ENCODE measurements at regions not wholly inside any gene's neighbourhood (a gene's known extent, or its start where the extent isn't known, plus 50 kb on each side); places are given as distances from the start of the nearest gene placed in this dataset.

GRCh38 chr4:17082186-17082585 is 183.7 kb upstream of the LDB2 start:
- TF ChIP-seq EZH2 (IDR thresholded peaks at IDR 0.05; ENCODE audit: low read length, missing control alignments) (no peak), CTCF (conservative IDR thresholded peaks at IDR 0.05 in 1 of 2, IDR thresholded peaks at IDR 0.05 in 1 of 2; ENCODE audit: low read depth in 1 of 2, low read length in 2 of 2) (no peak)
- H4K20me1 ChIP-seq (ENCODE audit: control insufficient read depth, extremely low read depth, insufficient read depth, low read length): no peaks in the 10 kb centered on the region
- no peaks in the 10 kb centered on the region for H3K9me3 ChIP-seq (ENCODE audit: control insufficient read depth, insufficient read depth, low read depth, low read length)
- H3K9ac ChIP-seq (ENCODE audit: insufficient read depth, low read length): no peak overlapping the region
- H3K36me3 ChIP-seq (ENCODE audit: control insufficient read depth, insufficient read depth, low read length): no peaks in the 10 kb centered on the region
- no peaks in the 10 kb centered on the region for H3K4me1 ChIP-seq (ENCODE audit: control insufficient read depth, extremely low read depth, insufficient read depth, low read length)
- H3K27ac ChIP-seq (ENCODE audit: insufficient read depth, low read length): no peak overlapping the region
- no peak overlapping the region for H3K4me2 ChIP-seq (ENCODE audit: extremely low read depth, insufficient read depth, low read length)
- no peaks in the 10 kb centered on the region for H3K79me2 ChIP-seq (ENCODE audit: control insufficient read depth, insufficient read depth, low read length)
- H3K27me3 ChIP-seq (ENCODE audit: control insufficient read depth, insufficient read depth, low read length): no peaks in the 10 kb centered on the region
- DNase-seq (ENCODE audit: low read depth in 2 of 2): peak in 1 of 2 donors; percentile 97
- H2AFZ ChIP-seq (ENCODE audit: low read length): no peak overlapping the region
- H3K4me3 ChIP-seq (replicated peaks in 1 of 4; ENCODE audit: control extremely low read depth in 1 of 4, insufficient read depth in 1 of 4, low read depth in 3 of 4, low read length in 4 of 4): no peak overlapping the region

- TF ChIP-seq CTCF (conservative IDR thresholded peaks at IDR 0.05 in 1 of 2, IDR thresholded peaks at IDR 0.05 in 1 of 2; ENCODE audit: low read depth in 1 of 2, low read length in 2 of 2) (no peak), EZH2 (IDR thresholded peaks at IDR 0.05; ENCODE audit: low read length, missing control alignments) (no peak)
- no peak overlapping the region for H2AFZ ChIP-seq (ENCODE audit: low read length)
Observed at GRCh38 chr4:17081179-17081578, 182.7 kb upstream of the LDB2 start.

GRCh38 chr4:17077105-17077504 is 178.7 kb upstream of the LDB2 start:
- Histone ChIP-seq H3K27me3 (ENCODE audit: control insufficient read depth, insufficient read depth, low read length) (no peaks in the 10 kb centered on the region), H4K20me1 (ENCODE audit: control insufficient read depth, extremely low read depth, insufficient read depth, low read length) (no peaks in the 10 kb centered on the region), H3K36me3 (ENCODE audit: control insufficient read depth, insufficient read depth, low read length) (no peaks in the 10 kb centered on the region), H3K4me3 (replicated peaks in 1 of 4; ENCODE audit: control extremely low read depth in 1 of 4, insufficient read depth in 1 of 4, low read depth in 3 of 4, low read length in 4 of 4) (no peak overlapping the region), H3K9ac (ENCODE audit: insufficient read depth, low read length) (no peak overlapping the region), H3K9me3 (ENCODE audit: control insufficient read depth, insufficient read depth, low read depth, low read length) (no peaks in the 10 kb centered on the region), H2AFZ (ENCODE audit: low read length) (no peak overlapping the region), H3K27ac (ENCODE audit: insufficient read depth, low read length) (no peak overlapping the region), H3K79me2 (ENCODE audit: control insufficient read depth, insufficient read depth, low read length) (no peaks in the 10 kb centered on the region), H3K4me1 (ENCODE audit: control insufficient read depth, extremely low read depth, insufficient read depth, low read length) (no peaks in the 10 kb centered on the region), H3K4me2 (ENCODE audit: extremely low read depth, insufficient read depth, low read length) (no peak overlapping the region)
- DNase-seq (ENCODE audit: low read depth in 2 of 2): no peak
- TF ChIP-seq CTCF (conservative IDR thresholded peaks at IDR 0.05 in 1 of 2, IDR thresholded peaks at IDR 0.05 in 1 of 2; ENCODE audit: low read depth in 1 of 2, low read length in 2 of 2) (no peak), EZH2 (IDR thresholded peaks at IDR 0.05; ENCODE audit: low read length, missing control alignments) (no peak)

More at GRCh38 chr4:17081179-17081578, 182.7 kb upstream of the LDB2 start:
- Histone ChIP-seq H4K20me1 (ENCODE audit: control insufficient read depth, extremely low read depth, insufficient read depth, low read length) (no peaks in the 10 kb centered on the region), H3K79me2 (ENCODE audit: control insufficient read depth, insufficient read depth, low read length) (no peaks in the 10 kb centered on the region), H3K4me3 (replicated peaks in 1 of 4; ENCODE audit: control extremely low read depth in 1 of 4, insufficient read depth in 1 of 4, low read depth in 3 of 4, low read length in 4 of 4) (no peak overlapping the region), H3K27me3 (ENCODE audit: control insufficient read depth, insufficient read depth, low read length) (no peaks in the 10 kb centered on the region), H3K27ac (ENCODE audit: insufficient read depth, low read length) (no peak overlapping the region), H3K36me3 (ENCODE audit: control insufficient read depth, insufficient read depth, low read length) (no peaks in the 10 kb centered on the region), H3K9me3 (ENCODE audit: control insufficient read depth, insufficient read depth, low read depth, low read length) (no peaks in the 10 kb centered on the region), H3K4me1 (ENCODE audit: control insufficient read depth, extremely low read depth, insufficient read depth, low read length) (no peaks in the 10 kb centered on the region), H3K9ac (ENCODE audit: insufficient read depth, low read length) (no peak overlapping the region), H3K4me2 (ENCODE audit: extremely low read depth, insufficient read depth, low read length) (no peak overlapping the region)
- DNase-seq (ENCODE audit: low read depth in 2 of 2): no peak
